ENCODE measurements at regions not wholly inside any gene's neighbourhood (a gene's known extent, or its start where the extent isn't known, plus 50 kb on each side); places are given as distances from the start of the nearest gene placed in this dataset.

GRCh38 chr6:113301651-113302050 lies 555.5 kb upstream of the MARCKS start:
- no peak for TF ChIP-seq REST (IDR thresholded peaks at IDR 0.05; ENCODE audit: low read depth, low read length)
- TF ChIP-seq YY1 (IDR thresholded peaks at IDR 0.05; ENCODE audit: low read depth) = no peak

Measured in SK-N-SH (cell line).